GM12875 (cell line): ENCODE measurements at regions not wholly inside any gene's neighbourhood (a gene's known extent, or its start where the extent isn't known, plus 50 kb on each side); places are given as distances from the start of the nearest gene placed in this dataset.

ENCODE experiments used
- H3K4me3 ChIP-seq: one replicate; pipeline ENCODE4 v1.5.1; 2011; ENCODE audit warnings: low read depth, low read length, control low read depth
- CTCF ChIP-seq: IDR thresholded peaks from 2 replicates; pipeline ENCODE4 v1.5.1; 2011; ENCODE audit warnings: low read depth, mild to moderate bottlenecking, control low read depth, inconsistent platforms, low read length, moderate library complexity, borderline replicate concordance; ENCODE audit not compliant: insufficient read depth

DNA sequence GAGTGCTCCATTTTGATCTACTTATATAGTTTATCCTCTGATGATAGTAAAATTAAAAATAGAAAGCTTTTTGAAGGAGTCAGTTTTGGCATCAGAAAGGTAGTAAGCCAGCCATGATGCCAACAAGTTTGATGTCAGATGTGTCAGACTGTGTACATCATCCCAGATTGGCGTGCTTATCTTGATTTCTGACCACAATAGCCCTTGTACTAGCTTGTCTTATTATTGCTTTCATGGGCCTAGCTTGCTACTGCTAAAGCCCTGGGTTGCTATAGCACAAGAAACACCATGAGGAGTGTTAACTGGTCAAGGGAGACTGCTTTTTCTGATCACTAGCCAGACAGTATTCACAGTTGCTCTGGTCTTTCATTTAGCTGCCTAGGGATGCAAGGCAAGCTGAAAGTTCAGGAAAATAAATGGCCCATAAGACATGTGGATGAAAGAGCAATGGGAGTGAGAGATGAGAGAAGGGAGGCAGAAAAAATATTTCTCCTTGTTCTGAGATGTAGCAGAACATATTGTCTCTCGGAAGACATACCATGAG, 1038.5 kb downstream of the JRKL start:
- TF ChIP-seq CTCF = no peak
- H3K4me3 ChIP-seq = no peak overlapping the region

DNA sequence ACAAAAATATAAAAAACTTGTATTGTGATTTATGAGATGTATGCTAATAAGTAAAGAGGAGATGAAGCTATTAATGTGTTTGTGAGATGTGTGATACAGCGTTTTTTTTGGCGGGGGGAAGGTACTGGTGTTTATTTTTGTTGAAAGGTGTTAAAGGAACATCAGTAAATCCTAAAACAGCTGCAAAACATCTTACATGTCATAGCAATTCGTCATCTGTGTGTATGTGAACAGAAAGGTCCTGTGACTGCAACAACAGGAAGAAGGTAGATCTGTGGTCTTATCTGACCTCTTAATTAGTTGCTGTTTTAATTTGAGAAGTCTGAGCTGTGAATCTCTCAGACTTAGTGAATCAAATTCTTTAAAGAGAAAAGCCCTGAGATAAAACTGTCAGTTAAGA, 1041.1 kb downstream of the JRKL start:
- TF ChIP-seq CTCF = no peak
- H3K4me3 ChIP-seq = no peak overlapping the region

DNA sequence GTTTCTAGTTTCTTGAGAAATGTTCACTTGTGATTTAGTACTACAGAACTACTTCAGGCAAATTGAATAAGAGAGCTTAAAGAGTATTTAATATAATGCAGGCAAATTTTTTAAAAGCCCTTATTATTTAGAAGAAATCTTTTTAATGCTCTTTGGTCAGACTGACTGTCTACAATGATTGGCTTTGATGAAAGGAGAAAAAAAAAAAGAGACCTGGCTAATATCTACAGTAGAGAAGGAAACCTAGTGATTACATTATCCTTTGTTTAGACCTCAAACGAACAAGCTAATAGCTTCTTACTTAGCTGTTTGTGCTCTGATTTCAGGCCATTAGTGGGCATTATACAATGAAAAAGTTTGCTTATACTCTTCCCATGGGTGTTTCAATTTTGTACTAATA, 1043.1 kb downstream of the JRKL start:
- H3K4me3 ChIP-seq = no peak overlapping the region
- TF ChIP-seq CTCF = no peak

DNA sequence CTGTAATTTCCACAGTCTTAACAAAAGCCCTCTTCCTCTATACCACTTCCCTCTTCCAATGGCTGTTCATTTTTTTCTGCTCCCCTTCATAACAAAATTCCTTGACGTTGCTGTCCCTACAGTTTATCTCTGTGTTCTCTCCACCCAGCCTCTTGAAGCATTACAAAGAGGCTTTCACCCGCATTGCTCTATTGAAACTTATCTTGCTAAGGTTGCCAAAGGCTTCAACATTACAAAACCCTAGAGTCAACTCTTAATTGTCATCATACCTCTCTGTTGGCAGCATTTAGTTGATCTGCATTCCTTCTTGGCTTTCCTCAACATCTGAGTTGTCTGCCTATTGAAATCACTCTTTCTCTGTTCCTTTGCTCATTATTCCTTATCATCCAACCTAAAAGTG, 1055.7 kb downstream of the JRKL start:
- no peak for TF ChIP-seq CTCF
- H3K4me3 ChIP-seq = no peak overlapping the region

DNA sequence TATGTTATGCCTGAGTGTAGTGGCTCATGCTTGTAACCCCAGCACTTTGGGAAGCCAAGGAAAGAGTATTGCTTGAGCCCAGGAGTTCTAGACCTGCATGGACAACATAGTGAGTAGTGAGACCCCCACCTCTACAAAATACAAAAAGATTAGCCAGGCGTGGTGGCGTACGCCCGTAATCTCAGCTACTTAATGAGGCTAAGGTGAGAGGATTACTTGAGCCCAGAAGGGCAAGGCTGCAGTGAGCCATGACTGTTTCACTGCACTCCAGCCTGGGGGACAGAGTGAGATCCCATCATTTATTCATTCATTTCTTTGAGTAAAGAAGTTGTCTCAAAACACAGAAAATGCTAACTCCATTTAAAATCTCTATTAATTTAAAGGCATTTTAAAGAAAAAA, 1061.6 kb downstream of the JRKL start:
- no peak overlapping the region for H3K4me3 ChIP-seq
- TF ChIP-seq CTCF = no peak

DNA sequence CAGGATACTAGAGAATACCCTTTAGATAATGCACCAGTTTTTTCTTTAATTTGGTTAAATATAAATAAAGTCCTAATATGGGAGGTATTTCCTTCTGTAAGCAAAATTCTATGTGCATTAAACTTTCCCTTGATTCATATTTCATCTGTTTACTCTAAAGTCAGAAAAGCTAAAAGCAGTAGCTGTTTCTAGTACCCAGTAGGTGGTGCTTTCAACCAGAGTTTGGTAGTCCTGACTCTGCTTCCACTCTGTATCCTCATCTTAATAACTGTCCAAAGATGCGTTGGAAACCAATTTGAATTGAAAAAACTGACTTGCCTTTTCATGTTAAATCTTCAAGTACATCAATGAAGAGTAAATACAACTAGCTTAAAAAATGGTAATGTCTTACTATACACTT, 1065.2 kb downstream of the JRKL start:
- no peak overlapping the region for H3K4me3 ChIP-seq
- no peak for TF ChIP-seq CTCF

- H3K4me3 ChIP-seq = no peak overlapping the region
- TF ChIP-seq CTCF = no peak
These were observed 1070.3 kb downstream of the JRKL start for GRCh38 chr11:97460091-97460490.
